ENCODE measurements at regions not wholly inside any gene's neighbourhood (a gene's known extent, or its start where the extent isn't known, plus 50 kb on each side); places are given as distances from the start of the nearest gene placed in this dataset.

DNA sequence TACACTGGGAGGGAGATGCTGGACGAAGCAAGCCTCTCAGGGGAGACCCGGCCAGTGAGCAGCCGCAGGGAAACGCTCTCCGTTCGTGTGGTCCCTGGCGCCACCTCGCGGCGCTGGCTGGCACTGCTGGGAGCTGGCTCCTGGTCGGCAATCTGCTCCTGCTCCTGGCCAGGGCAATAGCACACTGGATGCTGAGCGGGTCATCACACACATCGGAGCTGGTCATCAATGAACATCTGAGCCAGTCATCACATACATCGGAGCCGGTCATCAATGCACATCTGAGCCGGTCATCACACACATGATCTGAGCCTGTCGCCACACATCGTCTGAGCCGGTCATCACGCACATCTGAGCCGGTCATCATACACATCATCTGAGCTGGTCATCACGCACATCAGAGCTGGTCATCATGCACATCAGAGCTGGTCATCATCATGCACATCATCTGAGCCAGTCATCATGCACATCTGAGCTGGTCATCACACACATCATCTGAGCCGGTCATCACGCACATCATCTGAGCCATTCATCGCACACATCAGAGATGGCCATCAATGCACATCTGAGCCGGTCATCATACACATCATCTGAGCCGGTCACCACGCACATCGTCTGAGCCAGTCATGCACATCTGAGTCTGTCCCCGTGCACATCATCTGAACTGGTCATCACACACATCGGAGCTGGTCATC is 217.3 kb downstream of the RBFOX3 start:
- DNase-seq = peak; percentile 31

DNA sequence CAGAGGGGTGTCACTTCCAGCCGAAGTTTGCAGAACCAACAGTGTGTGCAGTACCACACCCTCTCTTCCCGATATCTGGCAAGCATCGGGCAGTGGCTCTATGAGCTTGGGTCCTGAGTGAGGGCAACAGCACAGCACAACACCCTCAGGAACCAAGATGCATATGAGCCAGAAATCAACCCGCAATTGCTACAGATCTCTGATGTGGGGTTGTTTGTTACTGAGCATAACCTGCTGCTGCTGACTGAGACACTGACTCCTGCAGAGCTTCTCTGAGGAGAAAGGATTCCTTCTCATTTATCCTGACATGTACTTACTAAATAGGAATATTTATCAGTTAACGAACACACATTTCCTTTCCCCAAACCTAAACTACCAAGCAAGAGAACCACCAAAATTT is 218.3 kb downstream of the RBFOX3 start:
- DNase-seq = no peak

DNA sequence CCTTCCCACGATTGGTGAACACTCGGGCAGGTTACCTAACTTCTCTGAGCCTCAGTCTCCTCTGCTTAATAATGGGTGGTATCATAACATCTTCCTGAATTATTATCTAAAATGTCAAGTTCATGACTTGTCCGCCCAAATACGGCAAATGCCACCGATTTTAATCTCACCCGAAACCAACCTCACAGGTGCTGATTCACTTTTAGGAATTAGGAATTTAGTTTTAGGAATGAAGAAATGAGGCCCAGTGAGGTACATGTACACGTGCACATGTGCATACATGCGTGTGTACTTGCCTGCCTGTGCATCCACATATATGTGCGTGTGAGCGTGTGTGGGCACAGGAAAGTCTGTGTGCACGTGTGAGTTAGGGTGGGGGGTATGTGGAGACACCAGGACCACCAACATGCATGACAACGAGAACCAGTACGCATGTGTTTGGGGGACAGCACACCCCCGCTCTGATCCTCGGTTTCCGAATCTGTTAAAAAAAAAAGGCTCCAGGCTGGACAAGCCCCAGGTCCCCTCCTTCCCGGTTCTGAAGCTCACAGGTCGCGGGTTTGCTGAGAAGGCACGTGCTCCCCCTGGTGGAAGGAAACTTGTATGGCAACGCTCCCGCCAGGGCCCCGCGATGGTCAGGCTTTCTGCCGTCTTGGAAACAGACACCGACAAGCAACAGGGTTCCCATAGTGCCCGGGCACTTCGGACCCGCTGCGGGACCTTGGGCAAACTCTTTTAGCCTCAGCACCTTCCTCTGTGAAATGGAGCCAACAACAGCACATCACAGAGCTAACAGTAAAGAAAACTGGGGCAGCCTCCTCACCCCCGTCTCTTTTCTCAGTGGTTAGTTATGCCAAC is 219.2 kb downstream of the RBFOX3 start:
- DNase-seq = peak; percentile 16

DNA sequence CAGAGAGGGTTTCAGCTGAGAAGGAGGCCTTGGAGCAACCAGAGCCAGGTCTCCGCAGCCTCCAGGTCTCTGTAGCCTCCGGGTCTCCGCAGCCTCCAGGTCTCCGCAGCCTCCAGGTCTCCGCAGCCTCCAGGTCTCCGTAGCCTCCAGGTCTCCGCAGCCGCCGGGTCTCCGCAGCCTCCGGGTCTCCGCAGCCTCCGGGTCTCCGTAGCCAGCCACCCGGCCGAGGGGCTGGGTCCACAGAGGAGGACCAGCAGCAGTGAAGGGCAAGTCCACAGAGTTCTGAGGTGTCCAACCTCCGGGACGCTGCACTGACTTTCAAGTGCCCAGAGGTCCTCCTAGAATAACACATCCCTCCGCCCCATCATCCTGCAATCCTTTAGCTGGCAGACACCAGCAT is 221.0 kb downstream of the RBFOX3 start:
- no peak for DNase-seq

DNA sequence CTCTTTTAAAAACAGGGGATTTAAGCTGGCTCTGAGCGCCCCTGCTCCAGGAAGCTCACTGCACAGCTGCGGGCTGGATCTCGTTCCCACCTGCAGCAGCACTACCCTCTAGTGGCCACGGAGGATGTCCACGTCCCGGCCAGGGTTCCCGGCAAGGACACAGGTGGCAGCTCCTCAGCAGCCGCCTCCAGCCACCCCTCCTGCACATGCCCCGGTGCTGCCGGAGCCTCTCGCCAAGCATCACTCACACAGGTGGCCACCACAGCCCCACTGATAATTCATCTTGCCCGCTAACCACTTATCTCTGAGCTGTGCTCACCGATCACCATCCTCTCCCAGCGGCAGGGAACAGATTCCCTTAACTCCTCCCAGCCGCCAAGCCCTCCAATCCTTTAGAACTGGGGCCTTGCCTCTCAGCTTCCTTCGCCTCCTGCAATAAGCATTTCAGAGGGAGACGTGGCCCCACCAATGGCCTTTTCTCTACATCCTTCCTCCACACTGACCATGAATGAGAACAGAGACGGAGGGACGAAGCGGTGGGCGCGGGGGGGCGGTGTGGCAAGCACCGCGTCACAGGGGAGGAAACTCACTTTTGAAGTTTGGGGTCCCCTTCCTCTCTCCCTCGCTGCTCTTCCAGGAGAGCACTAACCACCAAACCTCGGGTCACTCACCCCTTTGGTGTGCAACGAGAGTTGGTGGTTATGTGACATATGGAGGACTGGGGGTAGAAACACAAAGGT is 222.1 kb downstream of the RBFOX3 start:
- peak; percentile 1 for DNase-seq

- no peak for DNase-seq
These were observed 223.1 kb downstream of the RBFOX3 start for GRCh38 chr17:79387783-79388182.

DNA sequence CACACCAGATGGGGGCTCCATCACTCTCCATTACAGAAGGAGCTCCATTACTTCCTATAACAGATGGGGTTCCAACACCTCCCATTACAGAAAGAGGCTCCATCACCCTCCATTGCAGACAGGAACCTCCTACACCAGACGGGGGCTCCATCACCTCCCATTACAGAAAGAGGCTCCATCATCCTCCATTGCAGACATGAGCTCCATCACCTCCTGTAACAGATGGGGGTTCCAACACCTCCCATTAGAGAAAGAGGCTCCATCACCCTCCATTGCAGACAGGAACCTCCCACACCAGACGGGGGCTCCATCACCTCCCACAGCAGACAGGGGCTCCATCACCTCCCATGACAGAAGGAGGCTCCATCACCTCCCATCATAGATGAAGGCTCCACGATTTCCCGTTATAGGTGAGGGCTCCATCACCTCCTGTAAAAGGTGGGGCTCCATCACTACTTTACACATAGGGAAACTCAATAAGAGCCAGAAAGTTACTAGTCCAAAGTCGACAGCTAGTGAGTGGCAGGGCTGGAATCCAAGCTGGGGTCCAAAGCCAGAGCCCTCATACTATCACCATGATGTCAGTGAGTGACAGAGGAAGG is 224.8 kb downstream of the RBFOX3 start:
- DNase-seq = no peak

- DNase-seq = no peak
These were observed 228.5 kb downstream of the RBFOX3 start for GRCh38 chr17:79382313-79382712.

DNA sequence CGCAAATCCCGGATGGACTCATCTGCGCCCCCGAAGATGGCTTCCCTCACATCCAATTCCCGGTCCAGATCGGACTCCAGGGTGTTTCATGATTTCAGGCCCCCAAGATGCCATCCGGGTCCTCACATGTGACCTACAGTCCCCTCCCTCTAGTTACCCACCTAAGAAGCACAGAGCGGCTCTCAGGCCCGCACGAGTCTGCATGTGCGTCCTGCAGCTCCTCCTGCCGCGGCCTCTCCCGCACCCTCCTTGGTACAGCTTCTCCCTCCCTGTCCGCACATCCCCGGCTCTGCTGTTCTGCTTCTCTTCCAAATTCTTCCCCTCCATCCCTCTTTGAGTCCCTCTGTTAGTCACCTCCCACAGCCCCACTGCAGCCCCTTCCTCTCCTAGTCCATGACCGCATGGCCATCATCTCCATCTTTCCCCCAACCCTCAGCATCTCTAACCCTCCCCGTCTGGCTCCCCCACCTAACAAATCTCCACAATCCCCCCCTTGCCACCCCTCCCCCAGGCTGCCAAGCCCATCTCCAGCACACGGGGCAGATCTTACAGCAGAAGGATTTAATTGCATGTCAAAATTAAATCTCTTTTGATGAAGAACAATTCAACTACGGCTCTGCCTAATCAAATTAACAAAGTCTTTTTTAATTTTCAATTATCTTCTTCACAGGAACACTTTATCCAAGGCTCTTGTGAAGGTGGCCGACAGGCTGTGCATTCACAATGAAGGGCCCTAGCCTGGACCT is 231.0 kb downstream of the RBFOX3 start:
- no peak for DNase-seq

DNA sequence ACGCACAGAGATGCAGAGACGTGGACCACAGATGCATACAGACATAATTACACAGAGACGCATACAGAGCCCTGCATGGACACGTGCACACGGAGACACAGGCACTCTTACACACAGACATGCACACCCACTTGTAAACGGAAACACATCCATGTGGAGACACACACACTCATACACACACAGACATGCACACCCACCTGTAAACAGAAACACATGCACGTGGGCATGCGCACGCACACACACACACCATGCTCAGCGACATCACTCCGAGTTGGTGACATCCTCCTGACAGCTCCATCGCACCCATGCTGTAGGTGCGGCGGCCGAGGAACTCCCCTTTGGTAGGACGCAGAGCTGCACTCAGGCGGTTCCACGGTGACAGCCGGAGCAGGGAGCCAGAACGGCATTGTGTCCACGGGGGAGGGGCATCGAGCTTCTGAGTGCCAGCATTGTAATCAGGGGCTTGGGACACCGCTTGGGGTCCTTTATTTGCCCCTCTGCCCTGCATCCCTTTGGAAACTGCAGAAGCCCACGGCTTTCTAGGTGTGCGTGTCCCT is 233.5 kb downstream of the RBFOX3 start:
- no peak for DNase-seq

- no peak for DNase-seq
These were observed 236.0 kb downstream of the RBFOX3 start for GRCh38 chr17:79374807-79375206.

DNA sequence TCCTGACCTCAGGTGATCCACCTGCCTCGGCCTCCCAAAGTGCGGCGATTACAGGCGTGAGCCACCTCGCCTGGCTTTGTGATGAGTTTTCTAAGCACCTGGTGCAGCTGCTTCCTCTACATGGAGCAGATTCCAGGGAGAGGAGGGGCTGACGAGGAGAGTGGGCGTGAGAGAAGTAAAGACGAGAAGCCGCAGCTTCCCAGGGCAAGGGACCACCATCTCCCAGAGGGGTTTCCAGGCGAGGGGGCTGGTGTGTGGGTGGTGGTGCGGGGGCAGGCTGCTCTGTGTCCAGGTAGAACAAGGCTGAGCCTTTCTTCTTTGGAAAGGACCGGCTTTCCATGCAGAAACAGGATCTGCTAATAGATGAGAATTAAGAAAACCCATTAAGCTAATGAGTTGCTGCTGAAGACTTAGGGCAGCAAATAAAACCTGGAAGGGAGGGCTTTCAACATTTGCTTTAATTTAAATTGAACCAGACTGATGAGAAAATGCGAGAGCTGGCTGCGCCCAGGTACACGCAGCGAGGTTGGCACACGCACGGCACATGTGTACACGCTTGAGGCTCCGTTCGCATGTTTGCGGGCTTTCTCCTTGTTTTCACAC is 236.7 kb downstream of the RBFOX3 start:
- DNase-seq = no peak

GRCh38 chr17:79372470-79373238 is 238.2 kb downstream of the RBFOX3 start:
- DNase-seq = no peak

DNA sequence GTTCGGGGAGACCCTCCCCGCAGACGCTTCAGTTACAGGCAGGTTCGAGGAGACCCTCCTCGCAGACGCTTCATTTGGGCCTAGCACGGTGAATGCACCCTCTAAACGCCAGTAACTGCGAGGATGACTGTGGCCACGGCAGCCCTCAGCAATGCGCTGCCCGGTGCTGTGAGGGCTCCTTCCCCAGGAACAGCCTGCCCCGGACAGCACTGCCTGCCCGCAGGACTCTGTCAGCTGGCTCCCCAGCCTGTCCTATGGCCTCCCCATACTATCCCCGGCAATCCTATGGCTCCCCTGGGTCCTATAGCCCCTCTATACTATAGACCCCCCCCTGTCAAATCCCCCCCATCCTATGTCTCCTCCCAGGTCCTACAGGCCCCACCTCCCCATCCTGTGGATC is 238.9 kb downstream of the RBFOX3 start:
- DNase-seq = no peak

- no peak for DNase-seq
These were observed 240.3 kb downstream of the RBFOX3 start for GRCh38 chr17:79370594-79370993.

DNA sequence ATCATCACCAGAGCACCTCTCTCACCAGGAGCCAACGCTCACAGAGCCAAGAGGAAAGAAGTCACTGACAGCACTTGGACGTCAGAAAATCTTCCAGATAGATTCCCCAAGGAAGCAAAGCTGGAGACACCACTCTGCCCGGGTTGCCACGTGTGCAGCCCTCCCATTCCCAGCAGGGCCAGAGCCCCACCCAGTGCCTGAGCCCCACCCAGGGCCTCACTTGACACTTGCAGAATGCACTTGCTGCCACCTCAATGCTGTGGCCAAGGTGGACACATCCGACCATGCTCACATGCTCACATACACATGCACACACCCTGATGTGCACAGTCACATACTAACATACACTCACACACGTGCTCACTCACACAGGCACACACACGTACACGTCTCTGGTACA is 240.7 kb downstream of the RBFOX3 start:
- DNase-seq = no peak

- DNase-seq = no peak
These were observed 241.3 kb downstream of the RBFOX3 start for GRCh38 chr17:79369532-79369931.

- no peak for DNase-seq
These were observed 241.8 kb downstream of the RBFOX3 start for GRCh38 chr17:79369001-79369400.

- DNase-seq = no peak
These were observed 242.3 kb downstream of the RBFOX3 start for GRCh38 chr17:79368521-79368920.

DNA sequence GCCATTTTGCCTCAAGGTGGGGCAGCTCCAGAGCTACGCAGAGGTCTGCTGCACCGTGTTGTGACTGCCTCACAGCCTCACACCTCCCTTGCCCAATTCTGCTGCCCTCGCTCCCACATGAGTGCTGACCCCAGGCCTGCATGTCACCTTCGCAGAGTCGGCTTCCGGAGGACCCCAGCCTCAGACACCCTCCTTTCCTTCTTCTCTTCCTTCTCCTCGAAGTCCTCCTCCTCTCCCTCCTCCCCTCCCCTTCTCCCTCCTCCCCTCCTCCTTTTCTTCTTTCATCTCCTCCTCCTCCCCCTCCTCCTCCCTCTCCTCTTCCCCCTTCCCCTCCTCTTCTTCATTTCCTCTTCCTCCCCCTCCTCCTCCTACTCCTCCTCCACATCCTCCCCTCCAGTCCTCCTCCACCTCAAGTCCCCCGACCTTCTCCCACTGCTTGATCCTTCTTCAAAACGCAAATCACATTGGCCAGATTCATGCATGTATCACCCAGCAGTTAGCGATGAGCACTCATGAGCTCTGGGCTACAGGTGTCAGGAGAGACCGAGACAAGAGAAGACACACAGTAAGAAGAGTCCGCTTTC is 243.8 kb downstream of the RBFOX3 start:
- DNase-seq = no peak
